Neural progenitor cell (in vitro differentiated cells): ENCODE measurements at regions not wholly inside any gene's neighbourhood (a gene's known extent, or its start where the extent isn't known, plus 50 kb on each side); places are given as distances from the start of the nearest gene placed in this dataset.

Experiments used
- DNase-seq: peaks from one replicate; pipeline ENCODE4 v3.0.0-alpha.2; 2016; ENCODE audit warnings: low spot score
- H2AFZ ChIP-seq: fragments of 200-600 bp; sonication (generic); replicated peaks from 2 replicates; pipeline ENCODE4 v1.6.1; 2016; ENCODE audit warnings: antibody characterized with exemption
- H3F3A ChIP-seq: fragments of 200-600 bp; sonication (generic); 2 replicates; pipeline ENCODE4 v1.6.1; 2016; ENCODE audit warnings: antibody characterized with exemption, low read depth
- H3K27ac ChIP-seq: fragments of 200-600 bp; sonication (generic); 2 replicates; pipeline ENCODE4 v1.5.1; 2016; ENCODE audit warnings: mild to moderate bottlenecking
- H3K27me3 ChIP-seq: fragments of 200-600 bp; sonication (generic); 2 replicates; pipeline ENCODE4 v1.6.1; 2016; ENCODE audit warnings: mild to moderate bottlenecking, moderate library complexity
- H3K36me3 ChIP-seq: fragments of 200-600 bp; sonication (generic); 2 replicates; pipeline ENCODE4 v1.5.1; 2016
- H3K4me1 ChIP-seq: fragments of 200-600 bp; sonication (generic); 2 replicates; pipeline ENCODE4 v1.6.1; 2016; ENCODE audit warnings: mixed run types
- H3K4me2 ChIP-seq: fragments of 200-600 bp; sonication (generic); 2 replicates; pipeline ENCODE4 v1.6.1; 2016
- H3K4me3 ChIP-seq: fragments of 200-600 bp; sonication (generic); 2 replicates; pipeline ENCODE4 v1.5.1; 2016
- H3K79me2 ChIP-seq: fragments of 200-600 bp; sonication (generic); 2 replicates; pipeline ENCODE4 v1.6.1; 2016; ENCODE audit warnings: low read depth
- H3K9ac ChIP-seq: fragments of 200-600 bp; sonication (generic); 2 replicates; pipeline ENCODE4 v1.6.1; 2016
- H3K9me3 ChIP-seq: fragments of 200-600 bp; sonication (generic); 2 replicates; pipeline ENCODE4 v1.5.1; 2016; ENCODE audit warnings: low read depth
- H4K20me1 ChIP-seq: fragments of 200-600 bp; sonication (generic); 2 replicates; pipeline ENCODE4 v1.6.1; 2016; ENCODE audit warnings: low read depth
- H3K27ac Mint-ChIP-seq: 3 replicates; pipeline ENCODE4 v1.8.0; 2021; ENCODE audit warnings: mixed read lengths
- H3K27me3 Mint-ChIP-seq: 2 replicates; pipeline ENCODE4 v1.8.0; 2022; ENCODE audit warnings: low read depth, mild to moderate bottlenecking, inconsistent platforms, moderate library complexity, mixed read lengths; ENCODE audit not compliant: insufficient read depth
- H3K36me3 Mint-ChIP-seq: 3 replicates; pipeline ENCODE4 v1.8.0; 2021; ENCODE audit warnings: mixed read lengths
- H3K4me1 Mint-ChIP-seq: 3 replicates; pipeline ENCODE4 v1.8.0; 2021; ENCODE audit warnings: mixed read lengths
- H3K4me3 Mint-ChIP-seq: 3 replicates; pipeline ENCODE4 v1.8.0; 2021; ENCODE audit warnings: mild to moderate bottlenecking, moderate library complexity, mixed read lengths
- H3K9me3 Mint-ChIP-seq: 3 replicates; pipeline ENCODE4 v1.8.0; 2020; ENCODE audit warnings: mixed read lengths
- CTCF ChIP-seq: fragments of 200-600 bp; sonication (generic); IDR thresholded peaks from 2 replicates; pipeline ENCODE4 v1.5.1; 2017; ENCODE audit warnings: antibody characterized with exemption, mild to moderate bottlenecking
- EZH2 ChIP-seq: fragments of 200-600 bp; sonication (generic); IDR thresholded peaks from 2 replicates; pipeline ENCODE4 v1.6.1; 2017; ENCODE audit warnings: antibody characterized with exemption, mild to moderate bottlenecking, moderate library complexity
- EZH2phosphoT487 ChIP-seq: fragments of 200-600 bp; sonication (generic); IDR thresholded peaks from 2 replicates; pipeline ENCODE4 v1.6.1; 2017; ENCODE audit warnings: antibody characterized with exemption

DNA sequence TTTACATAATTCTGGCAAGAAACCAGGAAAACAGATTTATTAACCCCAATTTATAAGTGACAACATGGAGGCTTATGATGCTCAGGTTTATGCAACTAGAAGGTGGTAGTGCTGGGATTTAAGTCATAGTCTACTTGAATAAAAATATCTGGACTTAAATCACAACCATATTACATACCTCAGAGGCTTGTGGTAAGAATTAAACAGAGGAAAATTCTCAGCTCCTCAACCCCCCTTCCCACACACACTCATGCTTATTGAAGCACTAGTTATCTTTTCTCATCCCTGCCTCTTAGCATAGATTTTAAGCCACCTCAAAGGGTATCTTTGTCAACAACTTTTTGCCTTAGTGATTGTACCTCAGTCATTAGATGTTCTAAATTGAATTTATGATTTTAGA, 731.0 kb downstream of the PRELID2 start:
- TF ChIP-seq EZH2: no peak
- TF ChIP-seq CTCF: no peak
- TF ChIP-seq EZH2phosphoT487: no peak
- Histone ChIP-seq H3K9ac (no peak overlapping the region), H3K9me3 (peaks cover under 1% of the 10 kb centered on the region), H2AFZ (no peak overlapping the region), H3K79me2 (no peaks in the 10 kb centered on the region), H3K27ac (no peak overlapping the region), H3K36me3 (no peaks in the 10 kb centered on the region), H3K4me1 (peaks cover 5% of the 10 kb centered on the region), H3F3A (no peaks in the 10 kb centered on the region), H4K20me1 (no peaks in the 10 kb centered on the region), H3K4me3 (no peak overlapping the region), H3K27me3 (no peaks in the 10 kb centered on the region), H3K4me2 (no peak overlapping the region)
- peaks cover 6% of the 10 kb centered on the region for H3K4me1 Mint-ChIP-seq
- no peak for DNase-seq
- H3K27ac Mint-ChIP-seq: no peak overlapping the region
- H3K4me3 Mint-ChIP-seq: no peak overlapping the region
- H3K36me3 Mint-ChIP-seq: no peaks in the 10 kb centered on the region
- H3K9me3 Mint-ChIP-seq: no peaks in the 10 kb centered on the region
- peaks cover 3% of the 10 kb centered on the region for H3K27me3 Mint-ChIP-seq

GRCh38 chr5:145101246-145101645, 733.9 kb downstream of the PRELID2 start:
- H3K27ac ChIP-seq: no peak overlapping the region
- H3K36me3 ChIP-seq: no peaks in the 10 kb centered on the region
- H3K4me3 ChIP-seq: no peak overlapping the region
- H3K27me3 Mint-ChIP-seq: peaks cover 2% of the 10 kb centered on the region
- H3K4me1 Mint-ChIP-seq: peaks cover 2% of the 10 kb centered on the region
- H3K4me3 Mint-ChIP-seq: no peak overlapping the region
- TF ChIP-seq CTCF: peak; percentile 64
- TF ChIP-seq EZH2phosphoT487: no peak
- no peak overlapping the region for H3K27ac Mint-ChIP-seq
- H3K27me3 ChIP-seq: no peaks in the 10 kb centered on the region
- no peaks in the 10 kb centered on the region for H3F3A ChIP-seq
- no peak overlapping the region for H3K4me2 ChIP-seq
- no peaks in the 10 kb centered on the region for H3K36me3 Mint-ChIP-seq
- peaks cover 9% of the 10 kb centered on the region for H3K9me3 Mint-ChIP-seq
- no peak overlapping the region for H3K9ac ChIP-seq
- no peaks in the 10 kb centered on the region for H4K20me1 ChIP-seq
- peaks cover 5% of the 10 kb centered on the region for H3K4me1 ChIP-seq
- DNase-seq: peak; percentile 20
- no peak overlapping the region for H2AFZ ChIP-seq
- peaks cover 4% of the 10 kb centered on the region for H3K9me3 ChIP-seq
- H3K79me2 ChIP-seq: no peaks in the 10 kb centered on the region

- Histone ChIP-seq H3K4me3 (no peak overlapping the region), H3K9ac (no peak overlapping the region), H3K79me2 (no peaks in the 10 kb centered on the region), H4K20me1 (no peaks in the 10 kb centered on the region), H3K27me3 (no peaks in the 10 kb centered on the region), H2AFZ (no peak overlapping the region), H3K36me3 (no peaks in the 10 kb centered on the region), H3K4me2 (no peak overlapping the region), H3K27ac (no peak overlapping the region), H3K9me3 (no peaks in the 10 kb centered on the region), H3F3A (no peaks in the 10 kb centered on the region), H3K4me1 (no peaks in the 10 kb centered on the region)
- no peak for DNase-seq
- peaks cover 2% of the 10 kb centered on the region for H3K27me3 Mint-ChIP-seq
- TF ChIP-seq EZH2: no peak
- no peak for TF ChIP-seq EZH2phosphoT487
- no peak for TF ChIP-seq CTCF
- no peaks in the 10 kb centered on the region for H3K4me1 Mint-ChIP-seq
- H3K4me3 Mint-ChIP-seq: no peak overlapping the region
- no peaks in the 10 kb centered on the region for H3K9me3 Mint-ChIP-seq
- H3K36me3 Mint-ChIP-seq: no peaks in the 10 kb centered on the region
- H3K27ac Mint-ChIP-seq: no peak overlapping the region
Measured at GRCh38 chr5:145090115-145090514, 745.0 kb downstream of the PRELID2 start.

- Histone ChIP-seq H2AFZ (no peak overlapping the region), H3K79me2 (no peaks in the 10 kb centered on the region), H3K9ac (no peak overlapping the region), H4K20me1 (no peaks in the 10 kb centered on the region), H3K4me1 (no peaks in the 10 kb centered on the region), H3K27me3 (no peaks in the 10 kb centered on the region), H3K36me3 (no peaks in the 10 kb centered on the region), H3K4me2 (no peak overlapping the region), H3K9me3 (no peaks in the 10 kb centered on the region), H3K27ac (no peak overlapping the region), H3K4me3 (no peak overlapping the region), H3F3A (no peaks in the 10 kb centered on the region)
- DNase-seq: no peak
- no peak for TF ChIP-seq CTCF
- no peak for TF ChIP-seq EZH2phosphoT487
- TF ChIP-seq EZH2: no peak
- Mint-ChIP-seq H3K36me3 (no peaks in the 10 kb centered on the region), H3K4me1 (no peaks in the 10 kb centered on the region), H3K9me3 (no peaks in the 10 kb centered on the region), H3K4me3 (no peak overlapping the region), H3K27me3 (no peaks in the 10 kb centered on the region), H3K27ac (no peak overlapping the region)
Measured at GRCh38 chr5:145084834-145085233, 750.3 kb downstream of the PRELID2 start.
